H9 (cell line): ENCODE measurements at regions not wholly inside any gene's neighbourhood (a gene's known extent, or its start where the extent isn't known, plus 50 kb on each side); places are given as distances from the start of the nearest gene placed in this dataset.

Experiments used
- DNase-seq: peaks from one replicate; pipeline ENCODE4 v3.0.0-alpha.2; 2017
- H2AFZ ChIP-seq: one replicate; pipeline ENCODE4 v1.6.1; 2013; ENCODE audit warnings: mild to moderate bottlenecking, low read length, control low read depth, moderate library complexity
- H2AK5ac ChIP-seq: 2 replicates; pipeline ENCODE4 v1.6.1; 2013; ENCODE audit warnings: low read length, control low read depth, mixed read lengths; ENCODE audit not compliant: insufficient read length
- H2BK120ac ChIP-seq: one replicate; pipeline ENCODE4 v1.6.1; 2013; ENCODE audit warnings: low read depth, mild to moderate bottlenecking, low read length, control low read depth, inconsistent platforms; ENCODE audit not compliant: poor library complexity, severe bottlenecking
- H2BK12ac ChIP-seq: 2 replicates; pipeline ENCODE4 v1.6.1; 2013; ENCODE audit warnings: low read length, control low read depth, mixed read lengths, low read depth; ENCODE audit not compliant: insufficient read length
- H2BK15ac ChIP-seq: 2 replicates; pipeline ENCODE4 v1.6.1; 2013; ENCODE audit warnings: low read depth, low read length, control low read depth
- H2BK20ac ChIP-seq: one replicate; pipeline ENCODE4 v1.6.1; 2013; ENCODE audit warnings: low read depth, mild to moderate bottlenecking, low read length, control low read depth, inconsistent platforms; ENCODE audit not compliant: poor library complexity, severe bottlenecking
- H2BK5ac ChIP-seq: 2 replicates; pipeline ENCODE4 v1.6.1; 2013; ENCODE audit warnings: low read length, control low read depth, mixed read lengths; ENCODE audit not compliant: insufficient read length
- H3K14ac ChIP-seq: 2 replicates; pipeline ENCODE4 v1.6.1; 2013; ENCODE audit warnings: low read length, control low read depth; ENCODE audit not compliant: insufficient read depth
- H3K18ac ChIP-seq: 2 replicates; pipeline ENCODE4 v1.6.1; 2013; ENCODE audit warnings: low read depth, mild to moderate bottlenecking, mixed read lengths, low read length, control low read depth; ENCODE audit not compliant: insufficient read length
- H3K23ac ChIP-seq: 2 replicates; pipeline ENCODE4 v1.6.1; 2013; ENCODE audit warnings: low read length, control low read depth, mixed read lengths, low read depth; ENCODE audit not compliant: insufficient read length
- H3K23me2 ChIP-seq: 2 replicates; pipeline ENCODE4 v1.6.1; 2013; ENCODE audit warnings: low read depth, mild to moderate bottlenecking, mixed read lengths, low read length, control low read depth; ENCODE audit not compliant: insufficient read length, poor library complexity, severe bottlenecking
- H3K27ac ChIP-seq: 2 replicates; pipeline ENCODE4 v1.5.1; 2013; ENCODE audit warnings: low read length, control low read depth, mixed read lengths, low read depth; ENCODE audit not compliant: insufficient read length
- H3K27me3 ChIP-seq: 2 replicates; pipeline ENCODE4 v1.6.1; 2013; ENCODE audit warnings: low read length, control low read depth, inconsistent platforms; ENCODE audit not compliant: insufficient read depth
- H3K4ac ChIP-seq: 2 replicates; pipeline ENCODE4 v1.6.1; 2013; ENCODE audit warnings: low read depth, mild to moderate bottlenecking, control low read depth, inconsistent platforms, low read length, moderate library complexity
- H3K4me1 ChIP-seq: 2 replicates; pipeline ENCODE4 v1.6.1; 2013; ENCODE audit warnings: low read length, control low read depth, inconsistent platforms; ENCODE audit not compliant: insufficient read depth
- H3K4me2 ChIP-seq: 2 replicates; pipeline ENCODE4 v1.6.1; 2013; ENCODE audit warnings: low read length, control low read depth, mixed read lengths; ENCODE audit not compliant: insufficient read length, insufficient read depth
- H3K56ac ChIP-seq: 2 replicates; pipeline ENCODE4 v1.6.1; 2013; ENCODE audit warnings: low read depth, mild to moderate bottlenecking, mixed read lengths, low read length, control low read depth; ENCODE audit not compliant: insufficient read length
- H3K79me1 ChIP-seq: 2 replicates; pipeline ENCODE4 v1.6.1; 2013; ENCODE audit warnings: low read depth, mild to moderate bottlenecking, moderate library complexity, low read length, control low read depth, inconsistent platforms; ENCODE audit not compliant: insufficient read depth, poor library complexity, severe bottlenecking
- H3K79me2 ChIP-seq: 2 replicates; pipeline ENCODE4 v1.6.1; 2013; ENCODE audit warnings: low read length, control low read depth, inconsistent platforms; ENCODE audit not compliant: insufficient read depth
- H3K9ac ChIP-seq: 2 replicates; pipeline ENCODE4 v1.6.1; 2013; ENCODE audit warnings: low read length, control low read depth, mixed read lengths; ENCODE audit not compliant: insufficient read length; ENCODE audit errors: extremely low read depth
- H3K9me3 ChIP-seq: one replicate; pipeline ENCODE4 v1.6.1; 2013; ENCODE audit warnings: low read depth, low read length, inconsistent platforms; ENCODE audit not compliant: control insufficient read depth
- H3T11ph ChIP-seq: one replicate; pipeline ENCODE4 v1.6.1; 2013; ENCODE audit warnings: mild to moderate bottlenecking, low read length, control low read depth, inconsistent platforms
- H4K20me1 ChIP-seq: one replicate; pipeline ENCODE4 v1.6.1; 2013; ENCODE audit not compliant: control insufficient read depth, insufficient read length, insufficient read depth
- H4K5ac ChIP-seq: 2 replicates; pipeline ENCODE4 v1.6.1; 2013; ENCODE audit warnings: low read depth, mild to moderate bottlenecking, mixed read lengths, low read length, control low read depth; ENCODE audit not compliant: insufficient read length
- H4K8ac ChIP-seq: replicated peaks from 2 replicates; pipeline ENCODE4 v1.6.1; 2013; ENCODE audit warnings: low read length, control low read depth, mixed read lengths, low read depth; ENCODE audit not compliant: insufficient read length
- H4K91ac ChIP-seq: 2 replicates; pipeline ENCODE4 v1.6.1; 2013; ENCODE audit warnings: low read depth, mild to moderate bottlenecking, moderate library complexity, mixed read lengths, low read length, control low read depth; ENCODE audit not compliant: insufficient read length
- H3K27ac Mint-ChIP-seq, 3 experiments: 2 replicates in 2 of 3; 3 replicates in 1 of 3; pipeline ENCODE4 v1.8.0; 2020 to 2021; ENCODE audit warnings: mixed read lengths in 3 of 3, mild to moderate bottlenecking in 1 of 3, moderate library complexity in 1 of 3
- H3K27me3 Mint-ChIP-seq: 2 replicates; pipeline ENCODE4 v1.8.0; 2021; ENCODE audit warnings: low read depth, mild to moderate bottlenecking, moderate library complexity, mixed read lengths
- H3K36me3 Mint-ChIP-seq, 3 experiments: 2 replicates in 2 of 3; 3 replicates in 1 of 3; pipeline ENCODE4 v1.8.0; 2020 to 2021; ENCODE audit warnings: low read depth in 3 of 3, mixed read lengths in 3 of 3; ENCODE audit not compliant: insufficient read depth in 1 of 3
- H3K4me1 Mint-ChIP-seq, 2 experiments: 2 replicates each; pipeline ENCODE4 v1.8.0; 2020; ENCODE audit warnings: mixed read lengths in 2 of 2
- H3K4me3 Mint-ChIP-seq, 2 experiments: 2 replicates in 1 of 2; 3 replicates in 1 of 2; pipeline ENCODE4 v1.8.0; 2020 to 2021; ENCODE audit warnings: mild to moderate bottlenecking in 2 of 2, mixed read lengths in 2 of 2, moderate library complexity in 1 of 2
- H3K9me3 Mint-ChIP-seq, 2 experiments: 2 replicates in 1 of 2; 3 replicates in 1 of 2; pipeline ENCODE4 v1.8.0; 2020; ENCODE audit warnings: mild to moderate bottlenecking in 2 of 2, mixed read lengths in 2 of 2, moderate library complexity in 1 of 2
- CTCF ChIP-seq: fragments of 200-600 bp; sonication (generic); conservative IDR thresholded peaks from 3 replicates; pipeline ENCODE4 v1.8.0; 2021; ENCODE audit warnings: antibody characterized with exemption, mild to moderate bottlenecking
- WGBS: extraction: QIAGEN DNeasy Blood & Tissue Kit; methylation state at CpG from one replicate; pipeline ENCODE4 v1.1.7; 2013; ENCODE audit warnings: missing lambda C conversion rate, low lambda C conversion rate, mixed read lengths; ENCODE audit not compliant: insufficient read length; ENCODE audit errors: extremely low coverage; 5-methylcytosine and 5-hydroxymethylcytosine counted together

- Histone ChIP-seq H2BK12ac (no peak overlapping the region), H3K4me1 (no peaks in the 10 kb centered on the region), H2BK20ac (no peak overlapping the region), H3K9me3 (no peaks in the 10 kb centered on the region), H3K27ac (no peak overlapping the region), H3K79me2 (no peaks in the 10 kb centered on the region), H3K79me1 (no peaks in the 10 kb centered on the region), H3K56ac (no peak overlapping the region), H4K91ac (no peak overlapping the region), H4K5ac (no peak overlapping the region), H3K14ac (no peak overlapping the region), H3K18ac (no peak overlapping the region), H3K23me2 (no peaks in the 10 kb centered on the region), H4K20me1 (no peaks in the 10 kb centered on the region), H4K8ac (no peak overlapping the region), H3K4ac (no peak overlapping the region), H3K4me2 (no peak overlapping the region), H2BK5ac (no peak overlapping the region), H2BK120ac (no peak overlapping the region), H2AFZ (no peak overlapping the region), H3K27me3 (no peaks in the 10 kb centered on the region), H3K23ac (no peak overlapping the region), H3K9ac (no peak overlapping the region), H3T11ph (no peak overlapping the region), H2AK5ac (no peak overlapping the region), H2BK15ac (no peak overlapping the region)
- H3K36me3 Mint-ChIP-seq = peaks cover 0 to 7% (median 1%) of the 10 kb centered on the region in 3 experiments; a peak in 2 of 7 replicates
- H3K4me1 Mint-ChIP-seq = peaks cover 4 to 8% of the 10 kb centered on the region in 2 experiments; a peak in 3 of 4 replicates
- H3K4me3 Mint-ChIP-seq = no peak overlapping the region
- peaks cover 0 to 7% of the 10 kb centered on the region in 2 experiments; a peak in 1 of 5 replicates for H3K9me3 Mint-ChIP-seq
- no CpG with 5 or more reads among the region's 2 CpGs for WGBS
- no peak for TF ChIP-seq CTCF
- no peak for DNase-seq
- no peaks in the 10 kb centered on the region for H3K27me3 Mint-ChIP-seq
- no peak overlapping the region for H3K27ac Mint-ChIP-seq
Observed at GRCh38 chr13:80527400-80527799, 186.5 kb upstream of the SPRY2 start.
